NCI-H82 (cell line): ENCODE measurements at regions not wholly inside any gene's neighbourhood (a gene's known extent, or its start where the extent isn't known, plus 50 kb on each side); places are given as distances from the start of the nearest gene placed in this dataset.
A peak's percentile ranks its signal among the peaks of the same experiment; 100 is the strongest.

Experiments used
- DNase-seq: peaks from one replicate; lab custom pipeline; 2025; lab: John Stamatoyannopoulos, UW

DNA sequence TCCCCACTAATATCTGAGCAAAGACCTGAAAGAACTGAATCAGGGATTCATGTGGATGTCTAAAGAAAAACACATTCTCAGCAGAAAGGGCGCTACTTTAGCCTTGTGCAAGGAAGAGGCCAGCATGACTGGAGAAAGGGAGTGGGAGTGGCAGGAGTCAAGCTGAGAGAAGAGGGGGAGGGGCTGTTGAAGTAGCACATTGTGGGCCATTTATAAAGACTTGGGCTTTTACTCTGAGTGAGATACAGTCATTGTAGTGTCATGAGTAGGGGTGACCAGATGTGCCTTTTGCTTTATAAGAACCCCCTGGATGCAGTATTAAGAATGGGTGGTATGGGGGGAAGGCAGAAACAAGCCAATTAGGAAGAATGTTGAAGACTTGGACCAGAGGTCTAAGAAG, 452.8 kb downstream of the ENC1 start:
- peak; percentile 73 for DNase-seq

DNA sequence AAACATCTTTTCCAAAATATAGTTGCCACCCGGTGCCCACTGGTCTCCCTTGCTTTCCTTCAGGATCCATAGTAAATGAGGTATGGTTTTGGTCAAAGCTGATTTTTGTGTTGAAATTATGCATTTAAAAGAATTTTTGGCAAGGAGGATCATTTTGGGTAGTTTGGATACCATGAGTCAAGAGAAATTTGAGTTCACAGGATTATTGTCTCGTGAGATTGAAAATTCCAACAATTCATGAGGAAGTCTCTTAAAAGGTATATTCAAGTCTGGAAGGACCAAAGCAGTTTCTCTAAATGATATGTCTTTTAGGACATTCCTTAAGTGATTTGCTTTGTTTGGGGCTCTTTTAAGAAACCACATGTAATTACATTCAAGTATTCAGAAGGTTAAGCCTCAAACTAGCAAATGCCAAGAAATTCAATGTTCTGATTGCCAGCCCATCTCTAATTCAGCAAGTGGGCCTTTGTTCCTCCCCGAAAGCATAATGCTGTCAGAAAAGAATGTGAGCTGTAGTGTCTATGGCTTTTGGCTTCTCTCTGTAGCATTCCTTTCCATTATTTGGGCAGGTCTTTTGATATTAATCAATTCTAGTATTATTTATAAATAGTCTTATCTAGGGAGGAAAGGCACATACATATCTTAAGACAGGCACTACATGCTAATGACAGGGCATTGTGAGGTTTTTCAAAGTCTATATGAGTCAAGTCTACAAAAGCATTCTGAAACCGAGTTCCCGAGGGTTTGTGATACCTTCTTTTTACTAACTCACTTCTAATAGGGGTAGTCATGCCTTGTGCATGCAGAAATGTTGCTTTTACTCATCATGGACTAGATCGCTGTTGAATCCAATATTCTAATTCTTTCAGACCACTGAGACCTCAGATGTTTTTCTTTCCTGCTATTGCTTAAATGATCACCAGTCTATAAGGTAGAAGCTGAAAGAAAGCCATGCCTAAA, 453.9 kb downstream of the ENC1 start:
- DNase-seq: no peak

- DNase-seq: peak; percentile 12
These were observed 454.9 kb downstream of the ENC1 start for GRCh38 chr5:74185599-74185998.

DNA sequence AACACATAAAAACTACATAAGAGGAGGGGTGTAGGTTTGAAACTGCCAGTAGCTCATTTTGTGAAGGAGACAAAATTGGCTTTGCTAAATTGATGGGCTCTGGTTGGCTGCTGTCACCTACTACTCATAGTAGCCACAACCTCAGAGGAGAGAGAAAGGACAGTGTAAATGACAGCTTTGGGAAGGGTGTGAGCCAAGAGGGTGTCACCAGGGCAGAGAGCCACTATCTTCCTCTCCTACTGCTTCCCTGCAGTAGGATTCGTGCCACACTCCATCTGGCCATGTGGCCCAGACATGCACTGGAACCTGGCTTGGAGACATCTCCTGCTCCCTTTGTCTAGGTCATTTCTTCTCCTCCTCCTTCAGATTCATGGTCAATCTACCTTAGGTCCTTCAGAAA, 455.9 kb downstream of the ENC1 start:
- no peak for DNase-seq

DNA sequence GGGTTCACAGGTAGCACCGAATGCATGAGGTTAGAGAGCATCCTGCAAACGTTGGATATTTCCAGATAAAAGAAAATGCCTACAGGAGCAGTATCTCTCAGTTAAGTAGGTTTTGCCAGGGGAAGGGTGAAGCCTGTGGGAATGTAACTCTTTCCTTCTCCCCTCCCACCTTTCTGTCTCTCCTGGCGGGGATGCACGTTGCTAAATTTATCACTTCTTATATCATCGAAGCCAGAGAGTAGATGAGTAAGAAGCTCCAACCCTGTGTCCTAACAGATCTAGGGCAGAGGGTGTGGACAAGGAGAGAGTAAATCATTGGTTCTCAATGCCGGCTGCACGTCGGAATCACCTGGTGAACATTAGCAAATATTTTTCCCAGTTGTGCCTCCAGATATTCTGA, 457.5 kb downstream of the ENC1 start:
- no peak for DNase-seq

- DNase-seq: no peak
These were observed 457.9 kb downstream of the ENC1 start for GRCh38 chr5:74182603-74183002.

DNA sequence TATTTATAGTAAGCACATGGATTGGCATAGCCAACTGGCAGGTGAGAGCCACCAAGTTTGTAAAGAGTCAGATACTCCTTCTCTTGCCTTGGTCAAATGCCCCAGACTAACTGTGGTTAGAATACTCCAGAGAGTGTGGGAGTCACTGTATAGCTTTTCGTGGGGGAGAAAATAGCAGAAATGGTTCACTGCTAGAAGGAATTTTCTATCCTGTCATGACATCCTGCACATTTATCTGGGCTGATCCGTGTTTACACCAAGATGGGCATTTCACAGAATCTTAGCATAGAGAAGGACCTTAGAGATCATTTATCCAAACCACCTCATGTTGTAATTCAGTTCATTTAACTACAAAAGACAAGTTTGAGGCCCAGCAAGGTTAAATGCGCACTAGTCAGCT, 460.8 kb downstream of the ENC1 start:
- no peak for DNase-seq

DNA sequence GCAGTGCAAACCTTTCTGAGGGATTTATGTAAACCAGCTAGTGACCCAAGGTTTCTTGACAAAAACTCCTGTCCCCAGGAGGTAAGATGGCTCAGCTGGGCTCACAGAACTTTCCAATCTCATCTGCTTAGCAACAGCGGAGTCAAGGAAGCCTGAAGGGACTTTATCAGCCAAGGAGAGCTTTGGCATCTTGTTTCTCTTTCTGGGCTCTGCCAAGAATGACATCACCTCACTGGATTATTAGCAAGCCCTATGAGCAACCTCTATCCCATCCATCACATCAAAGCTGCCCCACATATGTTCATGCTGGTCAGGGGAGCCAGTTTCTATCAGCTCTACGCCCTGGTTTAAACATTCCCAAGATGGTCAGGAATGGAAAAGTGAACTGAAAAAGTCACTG, 461.3 kb downstream of the ENC1 start:
- DNase-seq: peak; percentile 51

- no peak for DNase-seq
These were observed 462.6 kb downstream of the ENC1 start for GRCh38 chr5:74177961-74178360.

DNA sequence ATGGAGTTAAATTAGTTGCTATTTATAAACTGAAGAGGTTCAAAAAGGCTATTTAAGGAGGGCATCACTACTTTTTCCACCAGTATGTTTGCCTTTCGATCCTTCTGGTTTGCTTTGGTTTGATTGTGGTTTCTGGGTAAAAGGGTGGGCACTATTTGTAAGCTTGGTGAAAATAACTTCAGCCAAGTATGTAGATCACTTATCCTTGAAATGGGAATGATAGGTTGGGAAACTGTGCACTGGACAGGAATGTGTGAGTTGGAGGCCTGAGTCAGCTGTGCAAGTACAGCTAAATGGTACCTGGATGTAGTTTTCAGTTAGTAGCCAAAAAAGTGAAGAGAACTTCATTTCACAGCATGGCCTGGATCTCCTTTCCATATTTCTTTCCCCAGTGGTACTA, 466.2 kb downstream of the ENC1 start:
- DNase-seq: no peak

GRCh38 chr5:74173665-74174064, 466.9 kb downstream of the ENC1 start:
- no peak for DNase-seq

- DNase-seq: no peak
These were observed 467.3 kb downstream of the ENC1 start for GRCh38 chr5:74173241-74173640.

GRCh38 chr5:74169701-74170100, 470.8 kb downstream of the ENC1 start:
- no peak for DNase-seq

DNA sequence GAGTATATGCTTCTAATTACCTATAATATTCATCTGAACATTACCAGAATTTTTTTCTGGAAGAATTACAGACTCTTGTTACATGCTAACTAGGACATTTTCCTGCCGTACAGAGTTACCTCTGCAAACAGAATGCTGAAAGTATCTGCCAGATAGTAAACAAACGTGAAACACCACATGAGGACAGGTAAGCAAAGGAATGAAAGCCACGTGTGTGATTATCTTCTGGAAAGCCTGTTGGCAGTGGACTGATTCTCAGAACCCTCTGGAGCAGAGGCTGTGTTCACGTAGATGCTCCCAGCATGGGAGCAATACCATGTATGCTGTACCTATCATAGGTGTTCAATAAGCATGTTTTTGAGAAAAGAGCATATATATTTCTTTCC, 472.6 kb downstream of the ENC1 start:
- DNase-seq: no peak

DNA sequence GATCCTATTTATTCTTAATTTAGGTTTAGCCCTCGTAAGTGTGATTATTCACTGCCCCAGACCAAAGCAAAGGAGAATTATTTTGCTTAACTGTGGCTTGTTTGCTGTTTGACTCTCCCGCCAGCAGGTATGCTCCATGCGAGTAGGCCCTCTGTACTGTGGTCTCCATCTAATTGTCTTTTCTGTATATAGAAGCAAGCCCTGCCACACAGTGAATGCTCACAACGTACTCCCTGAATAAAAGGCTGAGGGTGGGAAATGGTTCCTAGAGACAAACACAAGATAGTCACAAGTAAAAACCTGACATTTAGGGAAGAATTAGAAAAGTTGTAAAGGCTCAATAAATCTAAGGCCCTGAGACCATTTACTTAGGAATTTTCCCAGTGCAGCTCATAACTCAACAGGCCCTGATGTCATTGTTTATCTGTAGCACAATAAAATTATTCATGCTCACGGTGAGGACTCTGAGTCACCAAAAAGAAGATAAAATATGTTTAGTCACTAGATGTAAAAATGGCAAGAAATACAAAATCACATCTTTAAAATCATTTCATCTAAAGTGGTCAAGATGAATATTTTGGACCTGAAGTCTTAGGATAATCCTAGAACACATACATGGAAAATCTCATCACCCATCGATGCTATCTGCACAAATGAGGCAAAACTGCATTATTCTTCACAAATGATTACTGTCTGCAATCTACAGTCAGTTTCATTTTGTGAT, 473.2 kb downstream of the ENC1 start:
- DNase-seq: no peak

GRCh38 chr5:74166064-74166463, 474.5 kb downstream of the ENC1 start:
- no peak for DNase-seq

- peak; percentile 98 for DNase-seq
These were observed 475.7 kb downstream of the ENC1 start for GRCh38 chr5:74164725-74165235.

DNA sequence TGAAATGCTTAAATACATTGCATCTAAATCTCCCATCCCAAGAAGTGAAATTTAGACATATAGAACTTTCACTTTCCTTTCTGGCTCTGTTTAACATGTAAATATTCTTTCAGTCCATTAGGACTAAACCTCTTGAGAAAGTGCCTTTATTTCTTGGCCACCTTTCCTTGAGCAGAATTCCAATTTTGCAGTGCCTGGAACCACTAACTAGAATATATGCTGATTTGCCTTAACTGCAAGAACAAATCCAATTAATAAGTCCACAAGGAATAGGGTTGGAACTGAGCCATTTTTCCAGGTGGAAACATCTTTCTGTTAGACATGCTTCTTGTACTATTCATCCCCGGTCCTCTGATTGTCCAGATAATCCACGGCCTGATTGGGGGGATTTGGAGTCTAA, 478.0 kb downstream of the ENC1 start:
- peak; percentile 87 for DNase-seq

DNA sequence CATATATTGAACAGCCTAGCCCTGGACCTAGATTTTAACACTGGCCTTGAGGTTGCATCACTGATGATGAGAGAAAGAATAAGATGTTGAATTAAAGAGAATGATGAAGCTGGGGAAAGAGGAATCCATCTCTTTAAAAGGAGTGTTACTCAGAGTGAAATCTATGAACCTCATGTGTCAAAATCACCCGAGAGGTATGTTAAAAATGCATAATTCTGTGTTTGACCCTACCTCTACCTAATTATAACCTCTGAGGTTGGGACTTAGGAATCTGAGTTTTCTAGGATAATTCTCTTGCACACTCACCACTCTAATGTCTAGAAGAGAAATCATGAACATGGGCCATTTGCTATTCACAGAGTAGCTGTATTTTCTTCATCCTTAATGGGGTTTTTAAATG, 479.4 kb downstream of the ENC1 start:
- DNase-seq: no peak

GRCh38 chr5:74156728-74157383, 483.7 kb downstream of the ENC1 start:
- DNase-seq: no peak

- no peak for DNase-seq
These were observed 485.0 kb downstream of the ENC1 start for GRCh38 chr5:74155501-74155900.

GRCh38 chr5:74154526-74154925, 486.0 kb downstream of the ENC1 start:
- DNase-seq: no peak
